NCI-H2029 treated with DMSO at 0.1 percent for 48 hours (cell line): ENCODE measurements at regions not wholly inside any gene's neighbourhood (a gene's known extent, or its start where the extent isn't known, plus 50 kb on each side); places are given as distances from the start of the nearest gene placed in this dataset.
"Not testable (repeated sequence)": the region's sequence is repeated elsewhere in the genome, so short reads cannot be mapped to it uniquely, and the experiment has no call there.

Experiments used
- DNase-seq: peaks from one replicate; lab custom pipeline; 2025; lab: John Stamatoyannopoulos, UW

DNA sequence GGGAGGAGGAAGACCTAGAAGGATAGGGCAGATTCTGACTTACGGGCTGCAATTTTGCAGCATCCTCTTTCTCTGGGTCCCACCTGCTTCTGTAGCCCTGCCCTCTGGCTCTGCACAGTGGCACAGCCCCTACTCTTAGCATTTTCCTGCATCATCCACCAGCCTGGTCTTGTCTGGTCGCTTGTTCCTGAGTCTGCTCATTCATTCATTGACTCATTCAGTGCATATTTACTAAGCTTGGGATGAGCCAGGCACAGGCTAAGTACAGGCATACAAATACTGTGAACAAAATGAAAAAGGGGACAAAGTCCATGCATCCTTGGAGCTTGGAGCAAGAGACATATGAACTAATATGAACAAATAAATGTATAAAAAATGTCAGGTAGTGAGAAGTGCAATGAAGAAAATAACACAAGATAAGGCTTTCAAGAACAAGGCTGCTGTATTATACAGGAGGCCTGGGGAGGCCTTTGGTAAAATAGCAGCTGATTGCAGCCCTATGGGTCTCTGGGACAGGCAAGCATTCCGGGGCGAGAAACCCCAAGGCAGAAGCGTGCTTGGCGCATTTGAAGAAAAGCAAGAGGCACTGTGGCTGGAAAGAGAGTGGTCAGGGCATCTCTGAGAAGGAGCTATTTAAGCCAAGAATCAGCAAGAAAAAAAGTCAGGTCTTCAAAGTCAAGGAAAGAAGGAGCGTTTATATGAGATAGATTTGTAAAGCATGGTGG lies 108.0 kb upstream of the ALX4 start:
- no peak for DNase-seq

DNA sequence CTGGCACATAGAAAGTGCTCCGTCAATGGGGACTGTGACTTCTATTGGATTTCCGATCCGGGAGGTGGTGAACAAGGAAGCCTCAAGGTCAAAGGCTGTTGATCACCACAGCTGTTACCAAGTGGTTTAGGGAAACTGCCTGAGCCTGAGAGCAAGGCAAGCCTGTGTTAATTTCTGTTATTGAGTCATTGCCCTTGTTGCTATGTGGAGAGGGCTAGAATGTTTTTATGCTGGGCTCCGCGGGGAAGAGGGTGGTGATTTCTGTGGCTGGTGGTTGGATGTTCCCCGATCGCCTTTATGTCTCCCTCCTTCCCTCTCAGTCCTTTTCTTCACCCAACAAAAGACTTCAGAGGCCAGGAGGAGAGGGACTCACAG lies 108.5 kb upstream of the ALX4 start:
- no peak for DNase-seq

DNA sequence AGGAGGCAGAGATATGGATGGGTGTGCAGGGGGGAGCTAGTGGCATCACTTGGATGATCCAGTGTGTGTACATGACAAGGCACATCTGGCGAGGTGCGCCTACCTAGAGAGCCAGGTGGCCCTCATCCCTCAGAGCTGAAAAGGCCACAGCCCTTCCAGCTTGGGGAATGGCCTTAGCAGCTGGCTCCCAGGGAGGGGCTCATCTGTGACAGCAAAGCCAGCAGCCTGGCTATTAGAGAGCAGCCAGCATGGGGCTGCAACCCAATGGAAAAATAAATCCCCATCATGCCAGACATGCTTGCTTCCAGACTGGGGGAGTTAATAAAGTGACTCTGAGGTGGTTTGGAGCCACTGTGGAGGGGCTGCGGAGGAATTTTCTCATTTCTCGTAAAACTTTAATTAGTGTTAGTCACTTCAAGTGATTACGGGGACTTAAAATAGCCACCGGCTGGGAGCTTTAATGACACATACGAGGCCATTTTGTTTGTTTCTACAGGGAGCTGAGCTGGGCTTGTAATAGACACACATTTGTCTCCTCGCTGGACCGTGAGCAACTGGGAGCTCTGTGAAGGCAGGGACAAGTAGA lies 111.2 kb upstream of the ALX4 start:
- DNase-seq, result no peak

DNA sequence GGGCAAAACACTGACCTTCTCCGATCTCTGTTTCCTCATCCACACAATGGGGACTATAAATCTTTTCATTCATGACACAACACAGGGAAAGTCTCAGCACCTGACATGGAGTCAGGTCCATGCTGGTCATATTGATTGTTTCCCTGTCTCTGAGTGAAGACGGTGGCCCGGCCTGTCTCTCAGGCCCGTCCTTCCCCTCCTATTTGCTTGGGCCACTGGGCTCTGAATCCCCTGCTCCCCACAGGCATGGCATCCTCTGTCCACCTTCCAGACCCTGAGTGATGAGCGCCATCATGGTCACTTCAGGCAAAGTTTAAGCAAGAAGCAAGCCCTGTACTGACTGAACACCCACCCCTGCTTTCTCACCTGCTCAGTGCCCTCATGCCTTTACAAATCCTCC lies 113.3 kb upstream of the ALX4 start:
- DNase-seq, result no peak

DNA sequence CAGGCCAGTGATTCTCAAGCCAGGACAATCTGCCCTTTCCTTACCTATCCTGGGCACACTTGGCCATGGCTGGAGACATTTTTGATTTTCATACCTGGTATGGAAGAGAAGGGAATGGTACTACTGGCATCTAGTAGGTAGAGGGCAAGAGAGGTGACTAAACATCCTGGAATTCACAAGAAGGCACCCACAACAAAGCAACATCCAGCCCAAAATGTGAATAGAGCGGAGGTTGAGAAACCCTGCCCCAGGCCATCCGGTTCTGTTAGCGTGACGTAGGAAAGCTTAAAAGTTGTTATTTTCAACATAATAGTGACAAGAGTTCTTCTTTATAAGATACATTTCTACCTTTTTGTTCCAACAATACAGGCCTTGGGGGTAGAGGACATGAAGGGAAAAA lies 114.9 kb upstream of the ALX4 start:
- no peak for DNase-seq

DNA sequence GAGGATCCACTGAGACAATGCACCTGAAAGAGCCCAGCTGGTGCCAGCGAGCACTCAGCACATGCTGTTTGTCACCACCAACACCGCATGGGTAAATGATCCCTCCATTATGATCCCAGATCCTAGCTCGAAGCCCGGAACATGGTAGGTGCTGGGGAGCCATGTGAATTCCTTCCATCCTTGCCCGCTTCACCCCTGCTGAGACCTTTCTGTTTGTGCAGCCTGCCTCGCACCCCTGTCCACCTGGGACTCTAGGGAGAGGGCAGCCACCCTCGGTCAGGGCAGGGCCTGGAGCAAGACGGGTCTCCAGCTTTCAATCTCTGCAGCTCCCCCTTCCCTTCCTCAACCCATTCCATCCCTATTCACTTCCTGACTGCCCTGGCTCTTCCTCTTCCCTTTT lies 116.2 kb upstream of the ALX4 start:
- DNase-seq, result no peak

DNA sequence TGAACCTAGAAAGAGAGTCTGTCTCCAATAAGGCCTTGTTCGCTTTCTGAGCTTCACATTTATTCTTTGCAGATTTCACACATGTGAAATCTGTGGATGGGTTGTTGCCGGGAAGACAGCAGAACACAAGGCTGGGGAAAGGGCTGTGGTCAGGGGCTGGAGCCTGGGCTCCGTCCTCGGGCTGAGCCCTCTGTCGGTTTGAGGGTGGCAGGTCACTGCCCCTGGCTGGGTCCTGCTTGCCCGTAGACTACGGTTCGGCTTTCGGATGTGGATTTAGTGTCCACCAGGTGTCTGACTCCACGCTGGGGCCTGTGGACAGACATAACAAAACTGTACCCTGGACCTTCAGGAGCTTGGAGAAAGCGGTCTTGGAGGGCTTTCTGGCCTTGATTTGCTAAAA lies 117.0 kb upstream of the ALX4 start:
- DNase-seq, result no peak

DNA sequence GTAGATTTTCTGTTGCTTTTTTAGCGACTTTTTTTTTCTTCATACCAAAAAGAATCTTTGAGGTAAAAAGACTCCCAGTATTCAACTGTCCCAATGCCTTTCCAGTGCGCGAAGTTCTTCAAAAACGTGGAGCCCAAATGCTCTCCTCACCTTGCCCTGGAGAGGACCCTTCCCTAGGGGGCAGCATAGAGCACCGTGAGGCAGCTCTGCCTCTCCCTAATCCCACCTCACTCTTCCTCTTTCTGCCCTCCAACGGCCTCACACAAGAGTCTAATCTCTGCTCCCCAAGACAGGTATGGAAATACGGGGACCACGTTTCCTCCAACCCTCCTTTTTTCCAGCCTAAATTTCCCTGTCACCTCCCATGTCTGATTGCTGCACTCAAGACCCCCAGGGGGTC lies 117.5 kb upstream of the ALX4 start:
- DNase-seq, result no peak

DNA sequence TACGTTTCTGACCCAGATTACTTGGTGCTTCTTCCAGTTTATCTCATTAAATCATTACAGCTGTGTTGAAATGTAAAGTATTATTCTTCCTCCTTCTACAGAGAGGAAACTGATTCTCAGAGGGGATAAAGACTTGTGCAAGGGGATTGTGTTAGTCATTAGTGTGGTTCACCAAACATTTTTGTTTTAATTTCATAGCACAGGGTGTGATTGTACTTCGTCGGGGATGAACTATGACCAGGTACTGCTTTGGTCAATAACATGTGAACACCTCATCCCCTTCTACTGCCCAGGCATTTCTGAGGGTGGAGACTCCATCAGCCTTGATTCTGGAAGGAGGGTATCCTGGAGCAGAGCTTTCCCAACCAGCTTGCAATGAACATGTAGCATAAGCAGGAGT lies 120.2 kb upstream of the ALX4 start:
- DNase-seq, result no peak

DNA sequence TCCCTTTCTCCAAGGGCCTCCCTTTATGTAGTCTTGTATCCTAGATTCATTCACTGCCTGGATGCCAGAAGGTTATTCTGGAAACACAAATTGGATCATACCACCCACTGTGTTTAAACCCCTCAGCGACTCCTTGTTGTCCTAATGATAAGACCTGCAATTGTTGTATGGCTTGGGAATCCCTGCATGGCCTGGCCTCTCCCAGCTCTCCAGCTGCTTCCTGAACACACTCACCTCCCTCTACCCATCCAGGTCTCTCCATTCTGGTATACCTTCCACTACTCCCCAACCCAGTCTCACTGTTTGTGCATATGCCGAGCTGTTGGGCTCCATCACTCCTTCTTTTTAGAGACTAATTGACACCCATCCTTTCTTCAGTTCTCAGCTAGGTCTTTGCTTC lies 124.3 kb upstream of the ALX4 start:
- peak; percentile 11 for DNase-seq

DNA sequence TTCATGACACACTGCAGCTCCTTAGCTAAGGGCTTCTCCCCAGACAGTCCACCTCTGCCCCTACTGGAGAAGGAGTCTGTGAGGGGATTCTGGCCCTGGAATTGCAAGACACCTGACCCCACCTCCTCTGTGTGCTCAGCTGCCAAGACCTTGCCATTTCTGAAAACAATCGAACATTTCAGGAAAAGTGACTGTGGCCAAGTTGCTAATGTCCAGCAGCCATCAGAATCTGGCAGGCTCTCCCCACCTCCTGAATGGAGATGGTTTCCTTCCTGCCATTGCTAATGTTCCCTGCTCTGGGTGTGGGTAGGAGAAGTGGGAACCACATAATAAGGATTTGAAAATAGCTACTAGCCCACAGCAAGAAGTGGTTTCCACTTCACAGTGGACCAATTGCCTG lies 127.2 kb upstream of the ALX4 start:
- DNase-seq, result no peak

DNA sequence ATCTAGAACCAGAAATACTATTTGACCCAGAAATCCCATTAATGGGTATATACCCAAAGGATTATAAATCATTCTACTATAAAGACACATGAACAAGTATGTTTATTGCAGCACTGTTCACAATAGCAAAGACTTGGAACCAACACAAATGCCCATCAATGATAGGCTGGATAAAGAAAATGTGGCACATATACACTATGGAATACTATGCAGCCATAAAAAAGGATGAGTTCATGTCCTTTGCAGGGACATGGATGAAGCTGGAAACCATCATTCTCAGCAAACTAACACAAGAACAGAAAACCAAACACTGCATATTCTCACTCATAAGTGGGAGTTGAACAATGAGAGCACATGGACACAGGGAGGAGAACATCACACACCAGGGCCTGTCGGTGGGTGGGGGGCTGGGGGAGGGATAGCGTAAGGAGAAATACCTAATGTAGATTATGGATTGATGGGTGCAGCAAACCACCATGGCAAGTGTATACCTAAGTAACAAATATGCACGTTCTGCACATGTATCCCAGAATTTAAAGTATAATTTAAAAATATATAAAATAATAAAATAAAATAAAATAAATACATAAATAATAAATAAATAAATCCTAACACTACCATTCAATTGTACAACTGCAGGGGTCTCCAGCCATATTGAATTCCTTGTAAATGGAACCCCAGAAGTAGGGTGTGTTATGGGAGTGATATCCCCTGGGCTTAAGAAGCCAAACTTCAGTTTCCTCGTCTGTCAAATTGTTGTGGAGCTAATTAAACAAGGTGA lies 122.4 kb upstream of the CD82 start:
- not testable (repeated sequence) for DNase-seq

DNA sequence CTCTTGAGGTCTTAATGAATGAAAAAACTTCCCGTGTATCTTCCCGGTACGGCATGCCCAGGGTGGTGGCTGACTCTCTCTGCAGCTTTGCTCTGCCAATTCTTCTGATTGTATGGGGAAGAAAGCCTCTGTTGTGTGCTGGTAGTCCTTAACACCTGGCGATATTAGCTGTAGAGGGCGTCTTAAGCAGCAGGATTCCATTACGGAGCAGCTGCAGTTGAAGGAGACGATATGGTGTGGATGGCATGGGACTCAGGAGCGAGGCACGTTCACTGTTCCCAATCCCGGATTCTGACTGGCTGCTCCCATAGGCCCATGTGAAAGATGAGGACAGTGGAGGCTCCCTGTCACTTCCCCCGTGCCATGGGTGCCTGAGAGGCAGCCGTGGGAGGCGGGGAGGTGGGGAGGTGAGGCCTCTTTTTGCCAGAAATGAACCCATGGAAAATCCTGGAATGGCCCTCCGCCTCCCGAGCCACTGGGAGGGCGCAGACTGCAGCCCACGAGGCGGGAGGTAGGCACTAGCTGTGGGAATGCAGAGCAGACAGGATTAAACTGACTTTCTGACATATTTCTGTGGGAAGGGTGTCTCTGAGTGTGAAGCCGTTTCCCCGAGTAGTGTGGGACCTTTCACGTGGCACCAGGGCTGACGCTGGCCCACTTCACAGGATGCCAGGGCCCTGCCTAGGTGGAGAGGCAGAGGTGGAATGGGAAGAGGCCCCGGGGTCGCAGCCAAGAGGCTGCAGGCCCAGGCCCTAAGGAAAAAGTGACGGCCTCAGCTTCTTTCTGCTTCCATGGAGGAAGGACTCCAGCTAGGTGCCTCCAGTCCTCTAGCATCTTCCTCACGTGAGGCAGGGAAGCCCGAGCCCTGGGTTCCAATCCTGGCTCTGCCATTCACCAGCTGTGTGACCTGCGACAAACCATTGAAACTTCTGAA lies 121.4 kb upstream of the CD82 start:
- DNase-seq, result no peak

DNA sequence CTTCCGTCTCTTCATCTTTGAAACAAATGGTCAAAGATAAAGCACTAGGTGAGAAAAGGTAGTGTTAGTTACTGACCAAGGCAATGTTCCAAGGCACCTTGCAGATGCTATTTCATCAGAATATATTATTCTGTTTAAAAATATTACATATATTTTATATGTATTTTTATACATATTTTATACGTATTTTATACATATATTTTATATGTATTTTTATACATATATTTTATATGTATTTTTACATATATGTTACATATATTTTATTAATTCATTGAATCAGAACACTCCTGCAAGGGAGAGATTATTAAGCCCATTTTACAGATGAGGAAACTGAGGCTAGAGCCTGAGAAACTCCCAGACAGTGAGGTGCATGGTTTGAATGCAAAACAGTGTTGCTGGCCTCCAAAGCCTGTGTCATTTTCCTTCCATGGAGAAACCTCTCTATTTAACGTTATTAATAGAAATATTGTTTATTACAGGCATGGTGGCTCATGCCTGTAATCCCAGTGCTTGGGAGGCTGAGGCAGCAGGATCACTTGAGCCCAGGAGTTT lies 120.6 kb upstream of the CD82 start:
- DNase-seq, result no peak

DNA sequence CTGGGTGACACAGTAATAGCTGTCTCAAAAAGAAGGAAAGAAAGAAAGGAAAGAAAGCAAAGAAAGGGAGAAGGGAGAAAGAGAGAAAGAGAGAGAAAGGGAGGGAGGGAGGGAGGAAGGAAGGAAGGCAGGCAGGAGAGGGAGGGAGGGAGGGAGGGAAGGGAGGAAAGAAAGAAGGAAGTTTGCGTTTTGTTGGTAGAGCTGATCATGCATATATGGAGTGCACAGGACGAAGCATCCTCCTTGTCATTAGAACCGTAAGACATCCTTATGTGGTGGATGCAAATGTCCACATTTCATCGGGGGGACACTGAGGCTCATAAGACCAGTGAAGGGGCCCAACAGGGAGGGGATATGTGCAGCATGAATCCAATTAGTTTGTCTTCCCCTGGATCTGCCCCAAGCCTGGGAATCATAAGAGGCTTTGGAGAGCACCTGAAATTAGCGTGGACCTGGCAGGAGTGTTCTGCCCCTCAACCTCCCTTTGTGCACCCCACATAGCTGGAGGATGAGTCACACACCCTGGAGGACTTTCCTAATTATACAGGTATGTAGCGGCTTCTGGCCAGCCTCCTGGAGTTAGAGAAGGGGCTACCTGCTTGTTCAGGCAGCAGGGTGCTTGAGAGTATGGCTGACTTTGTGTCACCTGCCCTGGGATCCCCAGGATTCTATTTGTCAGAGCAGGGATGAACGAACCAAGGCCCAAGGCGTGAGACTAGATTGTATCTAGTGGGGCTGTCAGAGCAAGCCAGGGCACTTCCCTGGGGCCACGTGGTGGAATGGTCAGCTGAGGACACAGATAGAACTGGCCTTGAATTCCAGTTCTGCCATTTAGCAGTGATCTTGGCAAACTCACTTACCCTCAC lies 119.7 kb upstream of the CD82 start:
- DNase-seq, result no peak

DNA sequence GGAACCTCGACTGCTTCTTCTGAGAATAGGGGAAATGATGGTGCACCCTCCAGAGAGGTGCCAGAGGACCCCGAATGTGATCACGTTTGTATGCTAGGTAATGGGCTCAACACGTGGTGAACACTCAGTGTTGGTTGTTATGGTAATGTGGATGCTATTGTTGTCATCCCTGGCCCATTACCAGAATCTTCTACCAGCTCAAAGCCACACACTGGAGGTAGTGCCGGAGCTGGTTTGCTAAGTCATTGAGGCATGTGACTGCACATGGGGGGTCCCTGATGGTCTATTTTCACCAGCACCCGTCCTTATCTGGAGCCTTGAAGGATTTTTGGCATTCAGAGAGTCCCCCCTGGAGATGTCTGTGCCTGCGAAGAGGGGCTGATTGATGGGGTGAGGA lies 119.1 kb upstream of the CD82 start:
- DNase-seq, result no peak

DNA sequence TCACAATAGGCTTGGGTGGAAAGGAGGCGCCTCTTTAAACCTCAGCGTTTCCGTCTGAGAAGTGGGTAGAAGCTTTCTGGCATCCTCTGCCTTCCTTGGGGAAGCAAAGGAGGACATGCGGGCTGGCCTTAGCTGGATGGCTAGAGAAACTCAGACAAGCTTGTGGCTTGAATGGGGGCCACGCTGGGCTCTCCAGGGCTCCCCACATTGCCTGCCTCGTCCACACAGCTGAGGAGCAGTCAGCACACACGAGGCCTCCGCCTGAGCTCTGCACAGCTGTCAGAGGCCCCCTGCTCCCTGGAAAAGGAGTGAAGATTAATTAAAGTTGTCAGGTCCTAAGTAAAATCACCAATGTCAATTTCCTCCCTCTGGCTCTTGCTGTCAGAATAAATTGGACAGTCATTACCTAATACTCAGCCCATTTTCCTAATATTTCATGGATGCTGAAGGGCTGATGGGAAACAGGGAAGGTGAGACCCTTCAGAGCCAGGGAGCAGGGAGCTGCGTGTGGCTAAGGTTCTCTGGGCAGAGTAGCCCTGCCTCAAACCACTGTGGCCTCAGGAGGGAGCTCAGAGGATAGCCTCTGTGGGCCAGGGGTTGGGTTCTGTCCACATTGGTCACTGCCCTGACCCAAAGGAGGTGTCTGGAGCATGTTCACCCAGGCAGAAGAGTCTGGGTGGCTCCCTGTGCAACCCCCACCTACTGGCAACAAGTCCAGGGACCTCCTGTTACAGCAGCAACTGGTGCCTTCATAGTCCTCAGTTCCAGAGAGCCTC lies 118.3 kb upstream of the CD82 start:
- DNase-seq, result no peak

DNA sequence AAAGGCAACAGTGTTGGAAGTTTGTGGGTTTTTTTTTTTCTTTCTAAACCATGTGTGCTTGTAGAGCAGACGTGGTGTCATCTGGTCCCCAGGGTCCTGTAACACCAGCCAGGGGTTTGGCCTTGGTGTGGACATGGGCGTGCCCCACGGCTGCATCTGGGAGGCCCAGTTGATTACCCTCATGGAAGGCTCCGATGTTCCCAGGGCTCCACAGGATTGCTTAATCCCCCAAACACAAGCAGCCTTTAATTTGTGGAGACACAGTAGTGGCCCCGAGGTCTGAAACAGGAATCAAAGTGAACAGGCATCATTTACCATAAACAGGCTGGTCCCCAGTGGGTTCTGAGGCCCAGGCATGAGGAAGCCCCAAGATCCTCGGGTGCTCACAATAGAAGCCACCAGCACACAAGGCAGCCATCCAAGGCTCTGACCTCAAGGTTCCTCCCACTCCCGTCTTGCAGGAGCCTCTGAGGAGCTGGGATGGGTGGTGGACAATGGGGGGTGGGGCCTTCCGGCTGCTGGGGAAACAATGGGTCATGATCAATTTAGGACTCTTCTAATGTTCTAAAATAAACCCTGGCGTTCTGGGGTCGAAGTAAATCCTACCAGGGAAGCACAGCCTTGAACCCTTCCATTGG lies 115.0 kb upstream of the CD82 start:
- DNase-seq, result no peak

DNA sequence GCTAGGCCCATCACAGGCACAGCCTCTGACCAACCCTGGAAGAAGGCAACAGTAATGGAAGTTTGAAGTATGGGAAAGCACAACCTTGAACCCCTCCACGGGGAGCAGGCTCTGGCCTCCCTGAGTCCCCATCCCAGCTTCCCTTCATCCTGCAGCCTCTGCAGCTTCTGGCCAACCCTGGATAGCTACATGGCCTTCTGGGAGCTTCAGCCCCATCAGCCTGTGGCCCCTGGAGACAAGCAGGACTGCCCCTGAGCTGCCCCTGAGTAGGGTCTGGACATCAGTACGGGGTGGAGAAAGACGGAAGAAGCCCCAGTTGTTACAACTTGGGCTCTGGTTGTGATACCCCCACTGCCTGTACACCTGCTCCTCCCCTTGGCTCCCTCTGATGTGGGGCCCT lies 113.8 kb upstream of the CD82 start:
- no peak for DNase-seq
